Glomerular endothelial cell (primary cell): ENCODE measurements at regions not wholly inside any gene's neighbourhood (a gene's known extent, or its start where the extent isn't known, plus 50 kb on each side); places are given as distances from the start of the nearest gene placed in this dataset.

Experiments used
- DNase-seq: peaks from one replicate; pipeline ENCODE4 v3.0.0-alpha.2; 2011; ENCODE audit warnings: low read depth, low spot score; ENCODE audit errors: extremely low read depth

- no peak for DNase-seq
Measured at GRCh38 chr11:123261345-123262106, 66.5 kb upstream of the CLMP start.

GRCh38 chr11:123260511-123261211 lies 65.6 kb upstream of the CLMP start:
- DNase-seq = no peak

GRCh38 chr11:123258877-123259276 lies 63.8 kb upstream of the CLMP start:
- DNase-seq = no peak

- no peak for DNase-seq
Measured at GRCh38 chr11:123257370-123257769, 62.3 kb upstream of the CLMP start.

- no peak for DNase-seq
Measured at GRCh38 chr11:123255909-123256308, 60.9 kb upstream of the CLMP start.

GRCh38 chr11:123254357-123254756 lies 59.3 kb upstream of the CLMP start:
- DNase-seq = no peak

- DNase-seq = no peak
Measured at GRCh38 chr11:123253911-123254310, 58.9 kb upstream of the CLMP start.

- DNase-seq = no peak
Measured at GRCh38 chr11:123253223-123253622, 58.2 kb upstream of the CLMP start.

- DNase-seq = no peak
Measured at GRCh38 chr11:123251657-123252344, 56.8 kb upstream of the CLMP start.

- no peak for DNase-seq
Measured at GRCh38 chr11:123250892-123251656, 56.0 kb upstream of the CLMP start.

GRCh38 chr11:123249354-123249753 lies 54.3 kb upstream of the CLMP start:
- no peak for DNase-seq

- DNase-seq = no peak
Measured at GRCh38 chr11:123247813-123248379, 52.8 kb upstream of the CLMP start.

- DNase-seq = no peak
Measured at GRCh38 chr11:123247496-123247799, 52.4 kb upstream of the CLMP start.

- peak; percentile 39 for DNase-seq
Measured at GRCh38 chr11:123246749-123247495, 51.9 kb upstream of the CLMP start.

GRCh38 chr11:123245567-123245966 lies 50.5 kb upstream of the CLMP start:
- DNase-seq = no peak
